ENCODE measurements at regions not wholly inside any gene's neighbourhood (a gene's known extent, or its start where the extent isn't known, plus 50 kb on each side); places are given as distances from the start of the nearest gene placed in this dataset.

DNA sequence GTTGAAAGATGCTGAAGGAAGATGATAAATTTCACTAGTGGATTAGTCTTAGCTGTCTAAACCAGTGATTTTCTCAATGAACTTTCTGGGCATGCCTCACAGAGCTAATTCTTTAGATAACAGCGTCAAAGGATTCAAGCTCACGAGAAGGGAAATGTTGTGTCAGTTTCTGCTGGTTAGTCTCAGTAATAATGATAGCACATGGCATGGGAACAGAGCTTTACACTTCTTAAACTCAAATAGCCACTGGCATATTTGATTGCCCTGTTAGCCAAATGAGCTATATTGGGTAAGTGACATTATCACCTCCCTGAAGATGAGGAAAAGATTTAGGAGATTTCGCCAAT lies 139.3 kb upstream of the NR3C1 start:
- TF ChIP-seq, protein P1, sequence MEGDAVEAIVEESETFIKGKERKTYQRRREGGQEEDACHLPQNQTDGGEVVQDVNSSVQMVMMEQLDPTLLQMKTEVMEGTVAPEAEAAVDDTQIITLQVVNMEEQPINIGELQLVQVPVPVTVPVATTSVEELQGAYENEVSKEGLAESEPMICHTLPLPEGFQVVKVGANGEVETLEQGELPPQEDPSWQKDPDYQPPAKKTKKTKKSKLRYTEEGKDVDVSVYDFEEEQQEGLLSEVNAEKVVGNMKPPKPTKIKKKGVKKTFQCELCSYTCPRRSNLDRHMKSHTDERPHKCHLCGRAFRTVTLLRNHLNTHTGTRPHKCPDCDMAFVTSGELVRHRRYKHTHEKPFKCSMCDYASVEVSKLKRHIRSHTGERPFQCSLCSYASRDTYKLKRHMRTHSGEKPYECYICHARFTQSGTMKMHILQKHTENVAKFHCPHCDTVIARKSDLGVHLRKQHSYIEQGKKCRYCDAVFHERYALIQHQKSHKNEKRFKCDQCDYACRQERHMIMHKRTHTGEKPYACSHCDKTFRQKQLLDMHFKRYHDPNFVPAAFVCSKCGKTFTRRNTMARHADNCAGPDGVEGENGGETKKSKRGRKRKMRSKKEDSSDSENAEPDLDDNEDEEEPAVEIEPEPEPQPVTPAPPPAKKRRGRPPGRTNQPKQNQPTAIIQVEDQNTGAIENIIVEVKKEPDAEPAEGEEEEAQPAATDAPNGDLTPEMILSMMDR (IDR thresholded peaks at IDR 0.05; ENCODE audit: insufficient read depth, low read depth, low read length, missing control alignments) = no peak
- no peak overlapping the region for H3K4me3 ChIP-seq (ENCODE audit: low read depth, low read length)
- no peak for DNase-seq (ENCODE audit: low read depth)

DNA sequence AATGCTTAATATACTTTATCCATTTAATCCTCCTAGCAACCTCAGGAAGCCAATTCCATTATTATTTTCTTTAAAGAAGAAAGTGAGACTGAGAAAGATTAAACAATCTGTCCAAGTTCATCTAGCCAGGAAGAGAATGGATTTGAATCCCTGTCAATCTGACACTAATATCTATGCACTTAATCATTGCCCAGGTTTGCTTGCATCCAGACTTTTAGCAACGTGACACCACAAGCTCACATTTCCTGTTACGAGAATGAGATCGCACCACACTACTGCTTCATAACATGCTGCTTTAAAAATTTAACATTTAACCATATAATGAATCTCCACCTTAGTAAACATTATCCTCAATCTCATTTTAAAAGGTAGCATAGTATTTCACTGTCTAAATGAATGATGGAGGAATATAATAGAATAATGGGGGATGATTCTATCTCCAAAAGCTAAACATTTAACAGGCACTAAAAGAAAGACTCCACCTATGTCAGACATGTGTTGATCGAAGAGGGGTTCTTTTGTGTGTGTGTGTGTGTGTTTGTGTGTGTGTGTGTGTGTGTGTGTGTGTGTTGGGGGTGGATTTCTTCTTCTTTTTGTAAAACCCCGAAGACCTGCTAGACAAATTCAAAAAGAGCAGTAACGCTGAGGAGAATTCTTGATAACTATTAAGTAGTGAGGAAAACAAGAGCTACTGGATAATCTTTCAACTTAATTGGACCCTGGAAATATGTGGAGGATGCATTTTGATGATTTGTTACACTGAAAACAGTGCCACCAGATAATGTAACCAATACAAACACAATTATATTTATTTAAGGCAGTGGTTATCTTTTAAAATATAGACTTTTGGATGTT lies 138.7 kb upstream of the NR3C1 start:
- no peak for DNase-seq (ENCODE audit: low read depth)
- H3K4me3 ChIP-seq (ENCODE audit: low read depth, low read length) = no peak overlapping the region
- TF ChIP-seq, protein P1 (IDR thresholded peaks at IDR 0.05; ENCODE audit: insufficient read depth, low read depth, low read length, missing control alignments) = no peak

DNA sequence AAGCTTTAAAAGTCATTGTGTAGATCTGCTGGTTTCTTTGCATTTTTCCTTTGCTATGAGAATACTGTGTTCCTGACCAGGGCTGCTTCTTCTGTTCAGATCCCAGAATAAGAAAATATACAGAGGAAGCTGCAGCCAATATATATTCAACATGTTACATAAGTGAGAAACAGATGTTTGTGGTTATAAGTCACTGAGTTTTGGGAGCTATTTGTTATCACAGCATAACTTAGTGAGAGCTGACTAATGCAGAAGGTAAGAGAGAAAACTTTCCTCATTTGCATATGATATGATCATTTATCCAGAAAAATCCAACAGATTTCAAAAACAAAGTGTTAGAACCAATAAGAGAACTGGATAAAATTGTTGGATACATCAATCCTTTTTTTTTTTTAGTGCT lies 136.3 kb upstream of the NR3C1 start:
- TF ChIP-seq, protein P1 (IDR thresholded peaks at IDR 0.05; ENCODE audit: insufficient read depth, low read depth, low read length, missing control alignments) = no peak
- DNase-seq (ENCODE audit: low read depth) = no peak
- H3K4me3 ChIP-seq (ENCODE audit: low read depth, low read length) = no peak overlapping the region

DNA sequence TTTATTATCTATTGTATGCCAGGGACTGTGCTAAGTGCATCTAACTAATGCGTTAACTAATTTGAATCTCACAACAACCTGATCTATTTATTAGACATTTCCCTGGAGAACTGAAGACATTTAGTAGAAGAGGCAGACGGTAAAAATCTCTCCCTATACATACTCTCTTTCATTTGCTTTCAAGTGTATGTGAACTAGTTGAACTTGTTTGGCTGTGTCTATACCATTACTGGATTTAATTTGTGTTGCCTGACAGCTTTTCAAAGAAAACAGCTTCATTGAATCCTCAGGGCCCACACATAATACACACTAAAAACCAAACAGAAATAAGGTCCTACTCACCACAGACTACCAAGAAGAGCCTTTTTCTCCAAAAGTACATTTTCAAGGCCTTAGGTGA lies 133.6 kb upstream of the NR3C1 start:
- H3K4me3 ChIP-seq (ENCODE audit: low read depth, low read length) = no peak overlapping the region
- TF ChIP-seq, protein P1 (IDR thresholded peaks at IDR 0.05; ENCODE audit: insufficient read depth, low read depth, low read length, missing control alignments) = no peak
- no peak for DNase-seq (ENCODE audit: low read depth)

DNA sequence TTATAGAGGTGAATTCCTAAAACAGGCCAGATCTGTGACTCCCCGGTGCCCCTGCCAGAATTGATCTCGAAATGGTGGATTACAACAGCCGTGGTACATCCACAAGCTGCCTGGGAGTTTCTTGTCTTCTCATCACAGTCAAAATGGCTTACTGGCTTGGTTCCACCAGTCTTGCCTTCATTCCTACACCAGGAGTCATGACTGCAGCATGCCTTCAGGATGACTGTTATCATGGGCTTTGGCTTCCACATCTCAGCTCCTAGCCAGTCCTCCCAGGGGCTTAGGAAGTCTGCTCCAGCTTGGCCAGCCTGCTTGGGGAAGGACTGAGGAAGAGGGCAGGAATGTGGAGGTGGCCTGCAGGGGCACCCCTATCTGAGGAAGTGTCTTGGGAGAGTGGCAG lies 132.9 kb upstream of the NR3C1 start:
- TF ChIP-seq, protein P1 (IDR thresholded peaks at IDR 0.05; ENCODE audit: insufficient read depth, low read depth, low read length, missing control alignments) = no peak
- no peak for DNase-seq (ENCODE audit: low read depth)
- H3K4me3 ChIP-seq (ENCODE audit: low read depth, low read length) = no peak overlapping the region

DNA sequence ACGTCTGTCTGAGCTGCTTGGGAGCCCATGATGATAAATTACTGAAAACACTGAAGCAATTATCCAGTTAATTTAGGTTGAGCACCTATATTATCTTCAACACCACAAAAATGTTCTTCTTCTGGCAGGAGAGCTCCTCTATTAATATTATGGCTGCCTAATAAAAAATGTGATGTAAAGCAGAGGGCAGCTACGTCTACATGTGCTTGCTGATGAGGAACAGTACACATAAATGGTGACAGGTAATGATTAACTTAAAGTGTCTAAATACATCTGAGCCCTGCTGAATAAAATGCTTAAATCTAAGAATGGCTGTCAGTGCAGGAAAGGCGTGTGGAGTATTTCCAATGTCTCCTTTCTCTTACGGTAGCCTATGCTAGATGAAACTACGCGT lies 131.3 kb upstream of the NR3C1 start:
- DNase-seq (ENCODE audit: low read depth) = no peak
- TF ChIP-seq, protein P1 (IDR thresholded peaks at IDR 0.05; ENCODE audit: insufficient read depth, low read depth, low read length, missing control alignments) = no peak

More for the DNA sequence above, 131.3 kb upstream of the NR3C1 start:
- H3K4me3 ChIP-seq (ENCODE audit: low read depth, low read length) = no peak overlapping the region

Data from GM12865 (cell line).